SK-N-SH (cell line): ENCODE measurements at regions not wholly inside any gene's neighbourhood (a gene's known extent, or its start where the extent isn't known, plus 50 kb on each side); places are given as distances from the start of the nearest gene placed in this dataset.

ENCODE experiments used
- CTCF ChIA-PET: fragments of 300-600, 350-600 bp; formaldehyde crosslinking; extraction: SDS; loops from one replicate; lab custom pipeline; 2021; lab: Yijun Ruan, JAX
- POLR2A ChIA-PET: fragments of 350-600 bp; sonication (Branson Sonifier 250); formaldehyde crosslinking; extraction: SDS; loops from one replicate; lab custom pipeline; 2020; ENCODE audit warnings: antibody characterized with exemption, inconsistent platforms; lab: Yijun Ruan, JAX
- DNase-seq: peaks from one replicate; pipeline ENCODE4 v3.0.0; 2012
- H2AFZ ChIP-seq: fragments of 200-600 bp; sonication (generic); 2 replicates; pipeline ENCODE4 v1.8.1; 2016; ENCODE audit warnings: antibody characterized with exemption, mild to moderate bottlenecking, low read depth
- H3F3A ChIP-seq: fragments of 200-600 bp; sonication (generic); replicated peaks from 2 replicates; pipeline ENCODE3; 2016; ENCODE audit warnings: antibody characterized with exemption, mild to moderate bottlenecking; ENCODE audit not compliant: insufficient read depth
- H3K27ac ChIP-seq, 2 experiments: fragments of 200-500 bp in 1 of 2; fragments of 200-600 bp in 1 of 2; sonication (Bioruptor generic) in 1 of 2; sonication (generic), shearing (Covaris generic) in 1 of 2; 2 replicates each; pipeline versions ENCODE4 v1.5.1 to v1.6.1; 2014 to 2016; ENCODE audit warnings: low read depth in 2 of 2, inconsistent platforms in 1 of 2, low read length in 1 of 2, mild to moderate bottlenecking in 1 of 2, mixed read lengths in 1 of 2
- H3K27me3 ChIP-seq: fragments of 200-600 bp; sonication (generic), shearing (Covaris generic); 2 replicates; pipeline ENCODE4 v1.6.1; 2016; ENCODE audit warnings: mixed run types; ENCODE audit not compliant: insufficient read depth
- H3K36me3 ChIP-seq, 2 experiments: fragments of 200-500 bp in 1 of 2; fragments of 200-600 bp in 1 of 2; sonication (Bioruptor generic) in 1 of 2; sonication (generic) in 1 of 2; replicated peaks in 1 of 2; 2 replicates each; pipeline versions ENCODE3 to v1.5.1; 2014 to 2016; ENCODE audit warnings: low read length in 1 of 2, mild to moderate bottlenecking in 1 of 2; ENCODE audit not compliant: insufficient read depth in 2 of 2, control insufficient read depth in 1 of 2
- H3K4me1 ChIP-seq, 2 experiments: fragments of 200-500 bp in 1 of 2; fragments of 200-600 bp in 1 of 2; sonication (Bioruptor generic) in 1 of 2; sonication (generic), shearing (Covaris generic) in 1 of 2; 2 replicates each; pipeline versions ENCODE4 v1.5.1 to v1.6.1; 2014 to 2016; ENCODE audit warnings: low read depth in 1 of 2, low read length in 1 of 2, mixed run types in 1 of 2; ENCODE audit not compliant: insufficient read depth in 2 of 2, control insufficient read depth in 1 of 2
- H3K4me2 ChIP-seq: fragments of 200-600 bp; sonication (generic), shearing (Covaris generic); 2 replicates; pipeline ENCODE4 v1.6.1; 2017; ENCODE audit warnings: mixed run types
- H3K4me3 ChIP-seq, 2 experiments: fragments of 200-500 bp in 1 of 2; fragments of 200-600 bp in 1 of 2; sonication (Bioruptor generic) in 1 of 2; sonication (generic), shearing (Covaris generic) in 1 of 2; 2 replicates each; pipeline versions ENCODE4 v1.5.1 to v1.8.1; 2014 to 2016; ENCODE audit warnings: low read depth in 2 of 2, inconsistent platforms in 1 of 2, low read length in 1 of 2, mild to moderate bottlenecking in 1 of 2, mixed read lengths in 1 of 2, moderate library complexity in 1 of 2
- H3K79me2 ChIP-seq: fragments of 200-600 bp; sonication (generic); 2 replicates; pipeline ENCODE4 v1.8.1; 2017; ENCODE audit warnings: mild to moderate bottlenecking; ENCODE audit not compliant: insufficient read depth
- H3K9ac ChIP-seq: fragments of 200-600 bp; sonication (generic); 2 replicates; pipeline ENCODE4 v1.6.1; 2017; ENCODE audit warnings: mixed run types
- H3K9me2 ChIP-seq: fragments of 200-600 bp; sonication (generic); 2 replicates; pipeline ENCODE4 v1.6.1; 2017; ENCODE audit warnings: mixed run types
- H3K9me3 ChIP-seq: fragments of 200-600 bp; sonication (generic); 2 replicates; pipeline ENCODE4 v1.6.1; 2017; ENCODE audit warnings: mixed run types, mild to moderate bottlenecking, moderate library complexity
- H4K20me1 ChIP-seq: fragments of 200-600 bp; sonication (generic); 2 replicates; pipeline ENCODE4 v1.6.1; 2017; ENCODE audit warnings: mild to moderate bottlenecking, mixed run types; ENCODE audit not compliant: insufficient read depth
- EP300 ChIP-seq, 2 experiments: IDR thresholded peaks; 2 replicates each; pipeline versions ENCODE4 v1.4.0 to v1.6.1; 2012; ENCODE audit warnings: borderline replicate concordance in 1 of 2, low read depth in 1 of 2, low read length in 1 of 2
- EZH2phosphoT487 ChIP-seq: fragments of 200-600 bp; sonication (generic); IDR thresholded peaks from 2 replicates; pipeline ENCODE4 v1.6.1; 2017; ENCODE audit warnings: low read depth, mixed run types, mild to moderate bottlenecking, antibody characterized with exemption, moderate library complexity, borderline replicate concordance
- FOXJ3 ChIP-seq: sonication (generic); formaldehyde crosslinking; IDR thresholded peaks from 2 replicates; pipeline ENCODE4 v1.5.1; 2020; ENCODE audit warnings: mild to moderate bottlenecking, missing genetic modification reagents
- FOXM1 ChIP-seq: IDR thresholded peaks from 2 replicates; pipeline ENCODE4 v1.4.0; 2012; ENCODE audit warnings: low read depth, mild to moderate bottlenecking
- GATA2 ChIP-seq: sonication (generic); formaldehyde crosslinking; IDR thresholded peaks from 2 replicates; pipeline ENCODE4 v1.5.0; 2020; ENCODE audit warnings: mild to moderate bottlenecking, missing genetic modification reagents
- JUND ChIP-seq: IDR thresholded peaks from 2 replicates; pipeline ENCODE4 v1.4.0; 2012
- MAX ChIP-seq: IDR thresholded peaks from 2 replicates; pipeline ENCODE4 v1.4.0; 2012; ENCODE audit warnings: low read depth
- NFIC ChIP-seq: IDR thresholded peaks from 2 replicates; pipeline ENCODE4 v1.4.0; 2012; ENCODE audit warnings: borderline replicate concordance
- NRF1 ChIP-seq: IDR thresholded peaks from 2 replicates; pipeline ENCODE4 v1.6.1; 2012; ENCODE audit warnings: low read depth, mild to moderate bottlenecking, low read length
- POLR2AphosphoS5 ChIP-seq: IDR thresholded peaks from 2 replicates; pipeline ENCODE4 v1.6.1; 2012; ENCODE audit warnings: low read depth, low read length
- RAD21 ChIP-seq: IDR thresholded peaks from 2 replicates; pipeline ENCODE4 v1.6.1; 2012; ENCODE audit warnings: mild to moderate bottlenecking, low read length
- RCOR1 ChIP-seq: fragments of 150-350 bp; IDR thresholded peaks from 2 replicates; pipeline ENCODE4 v1.6.1; 2017; ENCODE audit warnings: antibody characterized with exemption, low read length
- REST ChIP-seq: IDR thresholded peaks from 2 replicates; pipeline ENCODE4 v1.6.1; 2012; ENCODE audit warnings: mild to moderate bottlenecking, low read depth, low read length, moderate library complexity
- RFX5 ChIP-seq: IDR thresholded peaks from 2 replicates; pipeline ENCODE4 v1.6.1; 2012; ENCODE audit warnings: mild to moderate bottlenecking, improper control_type of control experiment, low read length
- SMC3 ChIP-seq: IDR thresholded peaks from 2 replicates; pipeline ENCODE4 v1.6.1; 2012; ENCODE audit warnings: low read depth, low read length, improper control_type of control experiment
- TCF12 ChIP-seq: IDR thresholded peaks from 2 replicates; pipeline ENCODE4 v1.4.0; 2012
- TEAD4 ChIP-seq: IDR thresholded peaks from 2 replicates; pipeline ENCODE4 v1.4.0; 2012; ENCODE audit warnings: mild to moderate bottlenecking, borderline replicate concordance; ENCODE audit not compliant: insufficient read depth
- YY1 ChIP-seq: IDR thresholded peaks from 2 replicates; pipeline ENCODE4 v1.4.0; 2012; ENCODE audit warnings: low read depth, mild to moderate bottlenecking
- WGBS: methylation state at CpG from one replicate; pipeline ENCODE4 v1.1.6; 2017; ENCODE audit warnings: low lambda C conversion rate; 5-methylcytosine and 5-hydroxymethylcytosine counted together

GRCh38 chr1:208903251-208903905 lies 659.2 kb upstream of the PLXNA2 start:
- Histone ChIP-seq H3K9ac (no peak overlapping the region), H3F3A (no peaks in the 10 kb centered on the region), H3K9me2 (no peaks in the 10 kb centered on the region), H3K9me3 (no peaks in the 10 kb centered on the region), H3K79me2 (no peaks in the 10 kb centered on the region), H3K4me3 (no peak overlapping the region), H3K27me3 (no peaks in the 10 kb centered on the region), H3K27ac (no peak overlapping the region), H4K20me1 (no peaks in the 10 kb centered on the region), H2AFZ (no peak overlapping the region), H3K4me2 (no peak overlapping the region), H3K4me1 (no peaks in the 10 kb centered on the region), H3K36me3 (no peaks in the 10 kb centered on the region)
- CTCF ChIA-PET = interaction anchor here (0.6 kb wide), 1 partner anchor 1187 kb away, joined by 4 read pairs; no protein-coding TSS in a partner anchor
- 75% methylated on average over 7 of the region's 7 CpGs for WGBS
- POLR2A ChIA-PET = no interaction called here
- TF ChIP-seq RFX5 (no peak), RCOR1 (no peak), POLR2AphosphoS5 (no peak), RAD21 (no peak), SMC3 (no peak)
- no peak for DNase-seq

- Histone ChIP-seq H3K4me1 (no peaks in the 10 kb centered on the region; a peak in 1 of 4 replicates), H2AFZ (no peak overlapping the region), H3K9me3 (no peaks in the 10 kb centered on the region), H3F3A (no peaks in the 10 kb centered on the region), H3K36me3 (no peaks in the 10 kb centered on the region), H3K4me3 (no peak overlapping the region), H4K20me1 (no peaks in the 10 kb centered on the region), H3K9ac (no peak overlapping the region), H3K4me2 (no peak overlapping the region), H3K27ac (no peak overlapping the region), H3K79me2 (no peaks in the 10 kb centered on the region), H3K9me2 (no peaks in the 10 kb centered on the region), H3K27me3 (no peaks in the 10 kb centered on the region)
- whole genome bisulfite sequencing = 65% methylated on average over 4 of the region's 4 CpGs
- CTCF ChIA-PET = interaction anchor here (0.6 to 1.7 kb wide), 3 partner anchors 10 to 296 kb away, joined by 3 read pairs; no protein-coding TSS in a partner anchor
- no peak for TF ChIP-seq RAD21
- TF ChIP-seq TEAD4 = no peak
- no peak for TF ChIP-seq FOXJ3 (CRISPR knock-in tag)
- TF ChIP-seq EZH2phosphoT487 = no peak
- TF ChIP-seq EP300 (IDR thresholded peaks at IDR 0.05; ENCODE audit: borderline replicate concordance in 1 of 2, low read depth in 1 of 2, low read length in 1 of 2) = no peak
- POLR2A ChIA-PET = no interaction called here
- no peak for DNase-seq
Measured at GRCh38 chr1:208907790-208908189, 663.6 kb upstream of the PLXNA2 start.

- Histone ChIP-seq H3F3A (no peaks in the 10 kb centered on the region), H2AFZ (no peak overlapping the region), H3K4me1 (no peaks in the 10 kb centered on the region; a peak in 1 of 4 replicates), H3K36me3 (no peaks in the 10 kb centered on the region), H3K4me3 (no peak overlapping the region), H3K9me2 (no peaks in the 10 kb centered on the region), H3K4me2 (no peak overlapping the region), H3K9ac (no peak overlapping the region), H3K27ac (no peak overlapping the region), H4K20me1 (no peaks in the 10 kb centered on the region), H3K79me2 (no peaks in the 10 kb centered on the region), H3K9me3 (no peaks in the 10 kb centered on the region), H3K27me3 (no peaks in the 10 kb centered on the region)
- no peak for DNase-seq
- CTCF ChIA-PET = interaction anchor here (1.4 to 1.9 kb wide), 4 partner anchors 9 to 445 kb away, joined by 3 to 5 read pairs (median 3); no protein-coding TSS in a partner anchor
- POLR2A ChIA-PET = no interaction called here
- WGBS = 47% methylated on average over 8 of the region's 8 CpGs
- TF ChIP-seq MAX (no peak), REST (no peak), TCF12 (no peak), NRF1 (no peak), FOXM1 (no peak), JUND (no peak), NFIC (no peak), FOXJ3 (CRISPR knock-in tag) (no peak), YY1 (no peak), GATA2 (CRISPR knock-in tag) (no peak)
Measured at GRCh38 chr1:208909011-208909984, 665.1 kb upstream of the PLXNA2 start.
